OCI-LY1 (cell line): ENCODE measurements at regions not wholly inside any gene's neighbourhood (a gene's known extent, or its start where the extent isn't known, plus 50 kb on each side); places are given as distances from the start of the nearest gene placed in this dataset.

Source experiments
- H2AFZ ChIP-seq: fragments of 200-600 bp; sonication (generic), shearing (Covaris generic); 2 replicates; pipeline ENCODE4 v1.6.0; 2014; ENCODE audit warnings: antibody characterized with exemption, mild to moderate bottlenecking, low read length
- H3F3A ChIP-seq: fragments of 200-600 bp; sonication (generic), shearing (Covaris generic); 2 replicates; pipeline ENCODE4 v1.6.0; 2014; ENCODE audit warnings: mild to moderate bottlenecking, antibody characterized with exemption, low read length, moderate library complexity; ENCODE audit not compliant: insufficient read depth
- H3K27ac ChIP-seq: fragments of 200-600 bp; sonication (generic); 2 replicates; pipeline ENCODE4 v1.5.1; 2014; ENCODE audit warnings: low read length, mixed run types, mild to moderate bottlenecking, low read depth; ENCODE audit not compliant: poor library complexity, severe bottlenecking
- H3K27me3 ChIP-seq: fragments of 200-600 bp; sonication (generic); 2 replicates; pipeline ENCODE4 v1.6.0; 2014; ENCODE audit warnings: antibody characterized with exemption, mild to moderate bottlenecking, low read length, moderate library complexity; ENCODE audit not compliant: insufficient read depth
- H3K36me3 ChIP-seq: fragments of 200-600 bp; sonication (generic); 2 replicates; pipeline ENCODE4 v1.6.1; 2014; ENCODE audit warnings: mild to moderate bottlenecking, antibody characterized with exemption, low read length, moderate library complexity, mixed read lengths; ENCODE audit not compliant: insufficient read depth
- H3K4me1 ChIP-seq: fragments of 200-600 bp; sonication (generic); 2 replicates; pipeline ENCODE4 v1.5.1; 2014; ENCODE audit warnings: mild to moderate bottlenecking, low read length, moderate library complexity; ENCODE audit not compliant: insufficient read depth, severe bottlenecking
- H3K4me2 ChIP-seq: fragments of 200-600 bp; sonication (generic), shearing (Covaris generic); 2 replicates; pipeline ENCODE4 v1.6.1; 2014; ENCODE audit warnings: low read length
- H3K4me3 ChIP-seq: fragments of 200-600 bp; sonication (generic); 2 replicates; pipeline ENCODE4 v1.5.1; 2014; ENCODE audit warnings: low read length, low read depth, mild to moderate bottlenecking, mixed read lengths; ENCODE audit not compliant: poor library complexity, severe bottlenecking
- H3K79me2 ChIP-seq: fragments of 200-600 bp; shearing (Covaris generic); 2 replicates; pipeline ENCODE4 v1.6.1; 2016; ENCODE audit warnings: mixed run types, low read length, mixed read lengths; ENCODE audit not compliant: insufficient read depth
- H3K9ac ChIP-seq: fragments of 200-600 bp; sonication (generic), shearing (Covaris generic); 2 replicates; pipeline ENCODE4 v1.6.1; 2014; ENCODE audit warnings: mild to moderate bottlenecking, low read length, mixed read lengths
- H3K9me2 ChIP-seq: fragments of 200-600 bp; sonication (generic), shearing (Covaris generic); 2 replicates; pipeline ENCODE4 v1.6.1; 2014; ENCODE audit warnings: low read depth, mild to moderate bottlenecking, low read length, mixed read lengths
- H3K9me3 ChIP-seq: fragments of 200-600 bp; shearing (Covaris generic); 2 replicates; pipeline ENCODE4 v1.6.1; 2014; ENCODE audit warnings: low read length, mixed read lengths
- H4K20me1 ChIP-seq: fragments of 200-600 bp; sonication (generic), shearing (Covaris generic); 2 replicates; pipeline ENCODE4 v1.6.0; 2016; ENCODE audit warnings: mild to moderate bottlenecking, low read length; ENCODE audit not compliant: insufficient read depth
- EZH2 ChIP-seq: fragments of 200-600 bp; sonication (generic), shearing (Covaris generic); IDR thresholded peaks from 2 replicates; pipeline ENCODE4 v1.8.0; 2017; ENCODE audit warnings: borderline replicate concordance, mixed run types, mild to moderate bottlenecking, antibody characterized with exemption, low read length, moderate library complexity, mixed read lengths
- TF ChIP-seq, protein P1 (sequence below): fragments of 200-600 bp; sonication (generic), shearing (Covaris generic); IDR thresholded peaks from 2 replicates; pipeline ENCODE4 v1.5.1; 2017; ENCODE audit warnings: mild to moderate bottlenecking, antibody characterized with exemption, low read length, moderate library complexity, mixed read lengths

GRCh38 chr1:57485643-57486042 is 61.8 kb upstream of the DAB1 start:
- H3K27me3 ChIP-seq: no peaks in the 10 kb centered on the region
- no peaks in the 10 kb centered on the region for H3F3A ChIP-seq
- TF ChIP-seq, protein P1, sequence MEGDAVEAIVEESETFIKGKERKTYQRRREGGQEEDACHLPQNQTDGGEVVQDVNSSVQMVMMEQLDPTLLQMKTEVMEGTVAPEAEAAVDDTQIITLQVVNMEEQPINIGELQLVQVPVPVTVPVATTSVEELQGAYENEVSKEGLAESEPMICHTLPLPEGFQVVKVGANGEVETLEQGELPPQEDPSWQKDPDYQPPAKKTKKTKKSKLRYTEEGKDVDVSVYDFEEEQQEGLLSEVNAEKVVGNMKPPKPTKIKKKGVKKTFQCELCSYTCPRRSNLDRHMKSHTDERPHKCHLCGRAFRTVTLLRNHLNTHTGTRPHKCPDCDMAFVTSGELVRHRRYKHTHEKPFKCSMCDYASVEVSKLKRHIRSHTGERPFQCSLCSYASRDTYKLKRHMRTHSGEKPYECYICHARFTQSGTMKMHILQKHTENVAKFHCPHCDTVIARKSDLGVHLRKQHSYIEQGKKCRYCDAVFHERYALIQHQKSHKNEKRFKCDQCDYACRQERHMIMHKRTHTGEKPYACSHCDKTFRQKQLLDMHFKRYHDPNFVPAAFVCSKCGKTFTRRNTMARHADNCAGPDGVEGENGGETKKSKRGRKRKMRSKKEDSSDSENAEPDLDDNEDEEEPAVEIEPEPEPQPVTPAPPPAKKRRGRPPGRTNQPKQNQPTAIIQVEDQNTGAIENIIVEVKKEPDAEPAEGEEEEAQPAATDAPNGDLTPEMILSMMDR: no peak
- TF ChIP-seq EZH2: no peak
- no peak overlapping the region for H3K4me3 ChIP-seq
- H2AFZ ChIP-seq: no peak overlapping the region
- H3K79me2 ChIP-seq: no peaks in the 10 kb centered on the region
- H3K9ac ChIP-seq: no peak overlapping the region
- H3K9me3 ChIP-seq: no peaks in the 10 kb centered on the region
- H3K4me2 ChIP-seq: no peak overlapping the region
- no peaks in the 10 kb centered on the region for H3K9me2 ChIP-seq
- no peaks in the 10 kb centered on the region for H3K36me3 ChIP-seq
- no peaks in the 10 kb centered on the region for H3K4me1 ChIP-seq
- H3K27ac ChIP-seq: no peak overlapping the region
- no peaks in the 10 kb centered on the region for H4K20me1 ChIP-seq

- Histone ChIP-seq H3F3A (no peaks in the 10 kb centered on the region), H3K4me3 (no peak overlapping the region), H3K4me2 (no peak overlapping the region), H3K9me2 (no peaks in the 10 kb centered on the region), H3K9me3 (no peaks in the 10 kb centered on the region), H4K20me1 (no peaks in the 10 kb centered on the region), H3K36me3 (no peaks in the 10 kb centered on the region), H3K27ac (no peak overlapping the region), H3K4me1 (no peaks in the 10 kb centered on the region), H3K9ac (no peak overlapping the region), H2AFZ (no peak overlapping the region), H3K27me3 (no peaks in the 10 kb centered on the region), H3K79me2 (no peaks in the 10 kb centered on the region)
- TF ChIP-seq, protein P1: no peak
- TF ChIP-seq EZH2: no peak
Observed at GRCh38 chr1:57483954-57484353, 60.1 kb upstream of the DAB1 start.

GRCh38 chr1:57479471-57479870 is 55.6 kb upstream of the DAB1 start:
- Histone ChIP-seq H3K9me2 (no peaks in the 10 kb centered on the region), H3K79me2 (no peaks in the 10 kb centered on the region), H3K4me2 (no peak overlapping the region), H3F3A (no peaks in the 10 kb centered on the region), H2AFZ (no peak overlapping the region), H3K36me3 (no peaks in the 10 kb centered on the region), H4K20me1 (no peaks in the 10 kb centered on the region), H3K27ac (no peak overlapping the region), H3K9me3 (no peaks in the 10 kb centered on the region), H3K27me3 (no peaks in the 10 kb centered on the region), H3K9ac (no peak overlapping the region), H3K4me1 (no peaks in the 10 kb centered on the region), H3K4me3 (no peak overlapping the region)
- TF ChIP-seq, protein P1: no peak
- TF ChIP-seq EZH2: no peak
